ENCODE measurements at regions not wholly inside any gene's neighbourhood (a gene's known extent, or its start where the extent isn't known, plus 50 kb on each side); places are given as distances from the start of the nearest gene placed in this dataset.
A peak's percentile ranks its signal among the peaks of the same experiment; 100 is the strongest.

GRCh38 chr15:91461377-91461776 lies 361.3 kb downstream of the SV2B start:
- no peak for DNase-seq (ENCODE audit: low spot score in 2 of 2)
- Mint-ChIP-seq H3K36me3 (ENCODE audit: insufficient read depth) (no peaks in the 10 kb centered on the region), H3K4me3 (no peak overlapping the region), H3K4me1 (no peaks in the 10 kb centered on the region), H3K9me3 (no peaks in the 10 kb centered on the region), H3K27me3 (no peaks in the 10 kb centered on the region), H3K27ac (ENCODE audit: low read depth) (no peak overlapping the region)
- ATAC-seq (replicated peaks; ENCODE audit: extremely low read depth, poor library complexity, severe bottlenecking): no peak

GRCh38 chr15:91465086-91465485 lies 365.0 kb downstream of the SV2B start:
- DNase-seq (ENCODE audit: low spot score in 2 of 2): no peak

GRCh38 chr15:91465696-91466095 lies 365.6 kb downstream of the SV2B start:
- no peak for ATAC-seq (replicated peaks; ENCODE audit: extremely low read depth, poor library complexity, severe bottlenecking)
- no peak overlapping the region for H3K4me3 Mint-ChIP-seq
- no peak for DNase-seq (ENCODE audit: low spot score in 2 of 2)
- no peaks in the 10 kb centered on the region for H3K36me3 Mint-ChIP-seq (ENCODE audit: insufficient read depth)
- H3K9me3 Mint-ChIP-seq: peaks cover 4% of the 10 kb centered on the region
- no peaks in the 10 kb centered on the region for H3K27me3 Mint-ChIP-seq
- H3K27ac Mint-ChIP-seq (ENCODE audit: low read depth): no peak overlapping the region
- H3K4me1 Mint-ChIP-seq: peaks cover 29% of the 10 kb centered on the region

More at GRCh38 chr15:91465086-91465485, 365.0 kb downstream of the SV2B start:
- H3K9me3 Mint-ChIP-seq: no peaks in the 10 kb centered on the region
- H3K27ac Mint-ChIP-seq (ENCODE audit: low read depth): no peak overlapping the region
- H3K27me3 Mint-ChIP-seq: no peaks in the 10 kb centered on the region
- no peak overlapping the region for H3K4me3 Mint-ChIP-seq
- peaks cover 23% of the 10 kb centered on the region for H3K4me1 Mint-ChIP-seq
- ATAC-seq (replicated peaks; ENCODE audit: extremely low read depth, poor library complexity, severe bottlenecking): no peak
- H3K36me3 Mint-ChIP-seq (ENCODE audit: insufficient read depth): no peaks in the 10 kb centered on the region

GRCh38 chr15:91468871-91469580 lies 369.0 kb downstream of the SV2B start:
- H3K4me1 Mint-ChIP-seq: peaks cover 58% of the 10 kb centered on the region
- H3K9me3 Mint-ChIP-seq: peaks cover 6% of the 10 kb centered on the region
- ATAC-seq (replicated peaks; ENCODE audit: extremely low read depth, poor library complexity, severe bottlenecking) (no peak), DNase-seq (ENCODE audit: low spot score in 2 of 2) (no peak)
- H3K27me3 Mint-ChIP-seq: no peaks in the 10 kb centered on the region
- peak overlapping the region; percentile 84 for H3K27ac Mint-ChIP-seq (ENCODE audit: low read depth)
- H3K36me3 Mint-ChIP-seq (ENCODE audit: insufficient read depth): no peaks in the 10 kb centered on the region
- peak overlapping the region; percentile 56 for H3K4me3 Mint-ChIP-seq

- Mint-ChIP-seq H3K27ac (ENCODE audit: low read depth) (peak overlapping the region; percentile 84), H3K4me1 (peaks cover 58% of the 10 kb centered on the region), H3K36me3 (ENCODE audit: insufficient read depth) (no peaks in the 10 kb centered on the region), H3K4me3 (peak overlapping the region; percentile 56), H3K27me3 (no peaks in the 10 kb centered on the region), H3K9me3 (peaks cover 6% of the 10 kb centered on the region)
- DNase-seq (ENCODE audit: low spot score in 2 of 2) (peak in 1 of 2 donors; percentile 53), ATAC-seq (replicated peaks; ENCODE audit: extremely low read depth, poor library complexity, severe bottlenecking) (peak; percentile 74)
Measured at GRCh38 chr15:91469632-91470567, 369.8 kb downstream of the SV2B start.

- DNase-seq (ENCODE audit: low spot score in 2 of 2) (no peak), ATAC-seq (replicated peaks; ENCODE audit: extremely low read depth, poor library complexity, severe bottlenecking) (no peak)
- H3K27me3 Mint-ChIP-seq: no peaks in the 10 kb centered on the region
- H3K36me3 Mint-ChIP-seq (ENCODE audit: insufficient read depth): no peaks in the 10 kb centered on the region
- no peak overlapping the region for H3K27ac Mint-ChIP-seq (ENCODE audit: low read depth)
- no peak overlapping the region for H3K4me3 Mint-ChIP-seq
- H3K9me3 Mint-ChIP-seq: peaks cover 6% of the 10 kb centered on the region
- H3K4me1 Mint-ChIP-seq: peaks cover 58% of the 10 kb centered on the region
Measured at GRCh38 chr15:91471468-91471867, 371.4 kb downstream of the SV2B start.

GRCh38 chr15:91472316-91472756 lies 372.3 kb downstream of the SV2B start:
- Mint-ChIP-seq H3K9me3 (peaks cover 6% of the 10 kb centered on the region), H3K4me1 (peaks cover 58% of the 10 kb centered on the region), H3K27me3 (no peaks in the 10 kb centered on the region), H3K36me3 (ENCODE audit: insufficient read depth) (no peaks in the 10 kb centered on the region), H3K27ac (ENCODE audit: low read depth) (peak overlapping the region; percentile 17), H3K4me3 (peak overlapping the region; percentile 10)
- DNase-seq (ENCODE audit: low spot score in 2 of 2) (peak in 1 of 2 donors; percentile 14), ATAC-seq (replicated peaks; ENCODE audit: extremely low read depth, poor library complexity, severe bottlenecking) (peak; percentile 80)

- DNase-seq (ENCODE audit: low spot score in 2 of 2): no peak
- no peaks in the 10 kb centered on the region for H3K36me3 Mint-ChIP-seq (ENCODE audit: insufficient read depth)
- no peak overlapping the region for H3K4me3 Mint-ChIP-seq
- no peak overlapping the region for H3K27ac Mint-ChIP-seq (ENCODE audit: low read depth)
- H3K27me3 Mint-ChIP-seq: no peaks in the 10 kb centered on the region
- H3K9me3 Mint-ChIP-seq: peaks cover 6% of the 10 kb centered on the region
- ATAC-seq (replicated peaks; ENCODE audit: extremely low read depth, poor library complexity, severe bottlenecking): no peak
- H3K4me1 Mint-ChIP-seq: peaks cover 46% of the 10 kb centered on the region
Measured at GRCh38 chr15:91473894-91474545, 374.0 kb downstream of the SV2B start.

- Mint-ChIP-seq H3K9me3 (no peaks in the 10 kb centered on the region), H3K36me3 (ENCODE audit: insufficient read depth) (peaks cover 2% of the 10 kb centered on the region), H3K4me3 (no peak overlapping the region), H3K27me3 (no peaks in the 10 kb centered on the region), H3K4me1 (peaks cover 35% of the 10 kb centered on the region), H3K27ac (ENCODE audit: low read depth) (no peak overlapping the region)
- no peak for ATAC-seq (replicated peaks; ENCODE audit: extremely low read depth, poor library complexity, severe bottlenecking)
- DNase-seq (ENCODE audit: low spot score in 2 of 2): no peak
Measured at GRCh38 chr15:91476861-91477260, 376.6 kb upstream of the SLCO3A1 start.

- Mint-ChIP-seq H3K27me3 (no peaks in the 10 kb centered on the region), H3K4me3 (no peak overlapping the region), H3K27ac (ENCODE audit: low read depth) (no peak overlapping the region), H3K4me1 (peaks cover 32% of the 10 kb centered on the region), H3K9me3 (no peaks in the 10 kb centered on the region), H3K36me3 (ENCODE audit: insufficient read depth) (peaks cover 2% of the 10 kb centered on the region)
- DNase-seq (ENCODE audit: low spot score in 2 of 2) (no peak), ATAC-seq (replicated peaks; ENCODE audit: extremely low read depth, poor library complexity, severe bottlenecking) (no peak)
Measured at GRCh38 chr15:91478717-91479191, 374.8 kb upstream of the SLCO3A1 start.

GRCh38 chr15:91480426-91480825 lies 373.1 kb upstream of the SLCO3A1 start:
- H3K36me3 Mint-ChIP-seq (ENCODE audit: insufficient read depth): peaks cover 2% of the 10 kb centered on the region
- H3K27ac Mint-ChIP-seq (ENCODE audit: low read depth): no peak overlapping the region
- no peak for DNase-seq (ENCODE audit: low spot score in 2 of 2)
- no peak overlapping the region for H3K4me3 Mint-ChIP-seq
- ATAC-seq (replicated peaks; ENCODE audit: extremely low read depth, poor library complexity, severe bottlenecking): no peak
- H3K4me1 Mint-ChIP-seq: peaks cover 45% of the 10 kb centered on the region
- no peaks in the 10 kb centered on the region for H3K27me3 Mint-ChIP-seq
- H3K9me3 Mint-ChIP-seq: no peaks in the 10 kb centered on the region

- Mint-ChIP-seq H3K27ac (ENCODE audit: low read depth) (peak overlapping the region; percentile 71), H3K4me1 (peaks cover 51% of the 10 kb centered on the region), H3K27me3 (no peaks in the 10 kb centered on the region), H3K4me3 (peak overlapping the region; percentile 10), H3K9me3 (no peaks in the 10 kb centered on the region), H3K36me3 (ENCODE audit: insufficient read depth) (peaks cover 2% of the 10 kb centered on the region)
- DNase-seq (ENCODE audit: low spot score in 2 of 2): no peak
- peak; percentile 68 for ATAC-seq (replicated peaks; ENCODE audit: extremely low read depth, poor library complexity, severe bottlenecking)
Measured at GRCh38 chr15:91482799-91483198, 370.7 kb upstream of the SLCO3A1 start.

All from central memory CD8-positive, alpha-beta T cell (primary cell).